SK-N-MC (cell line): ENCODE measurements at regions not wholly inside any gene's neighbourhood (a gene's known extent, or its start where the extent isn't known, plus 50 kb on each side); places are given as distances from the start of the nearest gene placed in this dataset.
A peak's percentile ranks its signal among the peaks of the same experiment; 100 is the strongest.

Source experiments
- DNase-seq: peaks from one replicate; pipeline ENCODE4 v3.0.0-alpha.2; 2011; ENCODE audit warnings: low read depth, low spot score
- H3K27ac ChIP-seq: fragments of 200-600 bp; sonication (generic); 2 replicates; pipeline ENCODE4 v1.5.1; 2016; ENCODE audit warnings: mixed run types
- H3K36me3 ChIP-seq: fragments of 200-600 bp; sonication (generic); 2 replicates; pipeline ENCODE4 v1.6.1; 2017; ENCODE audit warnings: antibody characterized with exemption, low read length, mixed read lengths; ENCODE audit not compliant: insufficient read depth
- H3K4me3 ChIP-seq: fragments of 200-600 bp; sonication (generic); 2 replicates; pipeline ENCODE4 v1.5.1; 2016
- H3K9ac ChIP-seq: fragments of 200-600 bp; sonication (generic); 2 replicates; pipeline ENCODE4 v1.8.0; 2017; ENCODE audit warnings: mixed run types, mixed read lengths; ENCODE audit not compliant: insufficient read length
- H3K9me3 ChIP-seq: fragments of 200-600 bp; sonication (generic); 2 replicates; pipeline ENCODE4 v1.6.1; 2017; ENCODE audit warnings: low read depth, mild to moderate bottlenecking, antibody characterized with exemption, low read length, moderate library complexity, mixed read lengths
- EZH2 ChIP-seq: fragments of 200-600 bp; sonication (generic); IDR thresholded peaks from one replicate; pipeline ENCODE4 v1.6.1; 2017; ENCODE audit warnings: antibody characterized with exemption
- FOXP2 ChIP-seq: optimal IDR thresholded peaks from 2 replicates; pipeline ENCODE3; 2011; ENCODE audit warnings: mild to moderate bottlenecking, moderate library complexity; ENCODE audit not compliant: insufficient read depth; ENCODE audit errors: extremely low read length, control extremely low read depth
- POLR2AphosphoS5 ChIP-seq: IDR thresholded peaks from 2 replicates; pipeline ENCODE4 v1.6.1; 2012; ENCODE audit warnings: mild to moderate bottlenecking, low read depth, low read length, borderline replicate concordance

- Histone ChIP-seq H3K4me3 (no peak overlapping the region), H3K9ac (no peak overlapping the region), H3K9me3 (no peaks in the 10 kb centered on the region), H3K27ac (no peak overlapping the region), H3K36me3 (no peaks in the 10 kb centered on the region)
- TF ChIP-seq FOXP2 (no peak), EZH2 (no peak), POLR2AphosphoS5 (no peak)
- DNase-seq = peak; percentile 2
These were observed 102.5 kb upstream of the ATP1B1 start for GRCh38 chr1:169003864-169004516.

- DNase-seq = no peak
- H3K9ac ChIP-seq = no peak overlapping the region
- TF ChIP-seq POLR2AphosphoS5 = no peak
- no peak for TF ChIP-seq EZH2
- TF ChIP-seq FOXP2 = no peak
- no peak overlapping the region for H3K27ac ChIP-seq
- H3K9me3 ChIP-seq = no peaks in the 10 kb centered on the region
- no peaks in the 10 kb centered on the region for H3K36me3 ChIP-seq
- H3K4me3 ChIP-seq = no peak overlapping the region
These were observed 100.7 kb upstream of the ATP1B1 start for GRCh38 chr1:169005776-169006175.

- TF ChIP-seq EZH2 (no peak), FOXP2 (no peak)
- Histone ChIP-seq H3K4me3 (no peak overlapping the region), H3K36me3 (no peaks in the 10 kb centered on the region), H3K9me3 (no peaks in the 10 kb centered on the region), H3K27ac (no peak overlapping the region), H3K9ac (no peak overlapping the region)
- DNase-seq = no peak
These were observed 96.8 kb upstream of the ATP1B1 start for GRCh38 chr1:169009666-169010065.

DNA sequence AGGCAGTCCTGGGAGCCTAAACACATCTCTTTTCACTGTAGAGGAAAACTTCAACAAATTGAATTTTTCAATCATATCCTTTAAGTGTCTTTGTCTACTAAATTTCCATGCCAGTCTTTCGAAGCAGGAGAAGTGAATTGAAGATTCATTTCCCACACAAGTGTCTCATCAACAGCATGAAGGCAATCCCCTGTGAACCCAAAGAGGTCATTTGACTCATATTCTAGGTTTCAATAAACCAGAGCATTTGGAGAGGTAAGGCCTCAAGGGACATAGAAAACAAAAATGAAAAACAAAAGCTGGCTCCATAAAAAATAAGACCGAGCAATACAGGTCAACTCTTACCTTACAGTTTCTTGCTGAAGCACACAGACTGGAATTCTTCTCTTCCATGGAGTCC, 94.1 kb upstream of the ATP1B1 start:
- TF ChIP-seq POLR2AphosphoS5 (no peak), EZH2 (no peak), FOXP2 (no peak)
- Histone ChIP-seq H3K4me3 (no peak overlapping the region), H3K9me3 (no peaks in the 10 kb centered on the region), H3K36me3 (no peaks in the 10 kb centered on the region), H3K9ac (no peak overlapping the region), H3K27ac (no peak overlapping the region)
- DNase-seq = no peak

DNA sequence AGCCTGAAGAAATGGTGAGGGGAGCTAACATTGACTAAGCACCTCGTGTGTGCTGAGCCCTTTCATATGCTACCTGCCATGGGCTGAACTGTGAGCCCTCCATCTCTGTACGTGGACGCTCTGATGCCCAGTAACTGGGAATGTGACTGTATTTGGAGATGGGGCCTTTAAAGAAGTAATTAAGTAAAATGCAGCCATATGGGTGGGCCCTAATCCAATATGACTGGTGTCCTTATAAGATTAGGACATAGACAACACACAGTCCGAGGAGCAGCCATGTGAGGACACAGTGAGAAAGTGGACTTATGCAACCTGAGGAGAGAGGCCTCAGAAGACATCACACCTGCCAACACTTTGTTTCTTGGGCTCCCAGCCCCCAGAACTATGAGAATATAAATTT, 92.7 kb upstream of the ATP1B1 start:
- Histone ChIP-seq H3K36me3 (no peaks in the 10 kb centered on the region), H3K9ac (no peak overlapping the region), H3K9me3 (no peaks in the 10 kb centered on the region), H3K4me3 (no peak overlapping the region), H3K27ac (no peak overlapping the region)
- TF ChIP-seq FOXP2 (no peak), EZH2 (no peak)
- DNase-seq = no peak

- no peaks in the 10 kb centered on the region for H3K9me3 ChIP-seq
- TF ChIP-seq FOXP2 (no peak), EZH2 (no peak), POLR2AphosphoS5 (no peak)
- no peaks in the 10 kb centered on the region for H3K36me3 ChIP-seq
- no peak for DNase-seq
- no peak overlapping the region for H3K4me3 ChIP-seq
- no peak overlapping the region for H3K9ac ChIP-seq
- no peak overlapping the region for H3K27ac ChIP-seq
These were observed 91.0 kb upstream of the ATP1B1 start for GRCh38 chr1:169015464-169015863.

DNA sequence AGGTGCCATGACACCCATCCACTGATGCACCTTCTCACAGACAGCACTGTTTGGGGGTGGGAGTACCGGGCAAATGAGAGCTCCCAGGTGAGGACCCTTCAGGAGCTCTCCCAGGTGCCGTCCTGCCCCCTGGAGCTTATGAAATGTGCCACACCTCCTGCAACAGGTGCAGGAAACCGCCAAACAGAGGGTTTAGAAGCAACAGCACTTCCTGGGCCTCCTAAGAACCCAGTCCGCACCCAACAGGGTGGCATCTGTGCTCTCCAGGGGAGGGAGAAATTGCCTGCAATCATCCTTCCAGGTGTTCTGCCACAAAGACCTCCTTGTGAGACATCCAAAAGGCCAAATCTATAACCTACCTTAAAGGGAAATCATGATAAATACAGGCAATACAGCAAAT, 87.7 kb upstream of the ATP1B1 start:
- Histone ChIP-seq H3K4me3 (no peak overlapping the region), H3K9ac (no peak overlapping the region), H3K36me3 (no peaks in the 10 kb centered on the region), H3K9me3 (no peaks in the 10 kb centered on the region), H3K27ac (no peak overlapping the region)
- TF ChIP-seq POLR2AphosphoS5 (no peak), FOXP2 (no peak), EZH2 (no peak)
- no peak for DNase-seq

GRCh38 chr1:169019419-169020058, 87.0 kb upstream of the ATP1B1 start:
- Histone ChIP-seq H3K9ac (no peak overlapping the region), H3K9me3 (no peaks in the 10 kb centered on the region), H3K36me3 (no peaks in the 10 kb centered on the region), H3K4me3 (no peak overlapping the region), H3K27ac (no peak overlapping the region)
- TF ChIP-seq EZH2 (no peak), POLR2AphosphoS5 (no peak), FOXP2 (no peak)
- no peak for DNase-seq

DNA sequence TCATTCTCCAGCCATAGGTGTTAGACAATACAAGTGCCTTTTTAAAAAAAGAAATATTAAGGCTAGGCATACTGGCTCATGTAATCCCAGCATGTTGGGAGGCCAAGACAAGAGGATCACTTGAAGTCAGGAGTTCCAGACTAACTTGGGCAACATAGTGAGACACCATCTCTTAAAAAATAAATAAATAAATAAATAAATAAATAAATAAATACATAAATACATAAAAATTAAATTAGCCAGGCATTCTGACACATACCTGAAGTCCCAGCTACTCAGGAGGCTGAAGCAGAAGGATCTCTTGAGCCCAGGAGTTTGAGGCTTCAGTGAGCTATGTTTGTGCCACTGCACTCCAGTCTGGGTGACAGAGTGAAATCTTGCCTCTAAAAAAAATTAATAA, 85.8 kb upstream of the ATP1B1 start:
- TF ChIP-seq POLR2AphosphoS5 (no peak), EZH2 (no peak)
- H3K9ac ChIP-seq = no peak overlapping the region
- DNase-seq = no peak

More for the DNA sequence above, 85.8 kb upstream of the ATP1B1 start:
- Histone ChIP-seq H3K4me3 (no peak overlapping the region), H3K27ac (no peak overlapping the region), H3K36me3 (no peaks in the 10 kb centered on the region), H3K9me3 (no peaks in the 10 kb centered on the region)
